ENCODE measurements at regions not wholly inside any gene's neighbourhood (a gene's known extent, or its start where the extent isn't known, plus 50 kb on each side); places are given as distances from the start of the nearest gene placed in this dataset.

GRCh38 chr18:72075040-72075439 lies 469.1 kb downstream of the CBLN2 start:
- no peak for DNase-seq

DNA sequence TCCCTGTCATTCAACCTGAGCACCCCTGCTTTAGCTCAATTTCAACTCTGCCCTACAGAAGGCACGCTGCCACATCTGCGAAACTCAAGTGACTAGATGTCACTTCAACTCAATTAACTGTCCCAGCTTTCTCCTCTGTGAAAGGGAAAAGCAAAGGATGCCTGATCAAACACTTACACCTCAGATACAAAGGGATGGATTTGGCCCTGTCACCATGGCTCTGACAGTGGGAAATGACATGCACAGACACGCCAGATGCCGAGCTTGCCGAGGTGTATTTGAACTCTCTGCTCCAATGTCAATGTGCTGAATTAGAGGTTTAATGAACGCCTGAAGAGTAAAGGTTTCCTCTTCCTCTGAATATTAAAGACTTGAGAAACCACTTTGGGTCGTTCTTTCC lies 481.1 kb downstream of the CBLN2 start:
- DNase-seq, result no peak

DNA sequence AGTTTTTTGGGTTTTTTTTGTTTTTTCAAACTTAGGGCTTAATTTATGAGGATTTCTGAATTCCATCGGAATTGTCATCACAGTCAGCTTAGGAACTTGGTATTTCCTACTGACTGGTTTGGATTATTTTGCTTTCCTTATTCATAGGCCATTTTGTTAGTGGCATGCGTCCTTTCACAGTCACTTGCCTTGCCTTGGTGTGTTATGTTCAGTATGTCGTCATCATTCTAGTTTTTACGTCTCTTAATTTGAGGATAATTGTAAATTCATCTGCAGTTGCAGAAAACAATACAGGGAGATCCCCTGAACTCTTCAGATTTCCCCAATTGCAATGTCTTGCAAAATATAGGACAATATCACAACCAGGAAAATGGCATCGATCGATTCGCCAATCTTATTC lies 485.3 kb downstream of the CBLN2 start:
- no peak for DNase-seq

DNA sequence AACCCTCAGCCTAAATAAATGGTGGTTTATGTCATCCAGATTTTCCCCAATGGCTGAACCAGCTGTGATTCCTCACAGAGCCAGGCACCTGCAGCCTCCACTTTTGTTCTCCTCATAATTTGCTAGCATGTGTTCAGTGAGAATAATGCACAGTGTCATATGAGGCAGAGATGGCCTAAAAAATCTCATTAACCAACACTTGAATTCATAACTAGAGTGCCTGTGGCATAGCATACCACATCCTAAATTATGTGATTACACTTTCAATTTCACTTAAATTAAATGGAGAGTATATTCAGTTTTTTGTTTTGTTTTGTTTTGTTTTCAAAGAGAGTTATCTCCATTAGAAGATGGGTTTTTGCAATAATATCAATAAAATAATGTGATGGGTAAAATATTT lies 488.0 kb downstream of the CBLN2 start:
- no peak for DNase-seq

DNA sequence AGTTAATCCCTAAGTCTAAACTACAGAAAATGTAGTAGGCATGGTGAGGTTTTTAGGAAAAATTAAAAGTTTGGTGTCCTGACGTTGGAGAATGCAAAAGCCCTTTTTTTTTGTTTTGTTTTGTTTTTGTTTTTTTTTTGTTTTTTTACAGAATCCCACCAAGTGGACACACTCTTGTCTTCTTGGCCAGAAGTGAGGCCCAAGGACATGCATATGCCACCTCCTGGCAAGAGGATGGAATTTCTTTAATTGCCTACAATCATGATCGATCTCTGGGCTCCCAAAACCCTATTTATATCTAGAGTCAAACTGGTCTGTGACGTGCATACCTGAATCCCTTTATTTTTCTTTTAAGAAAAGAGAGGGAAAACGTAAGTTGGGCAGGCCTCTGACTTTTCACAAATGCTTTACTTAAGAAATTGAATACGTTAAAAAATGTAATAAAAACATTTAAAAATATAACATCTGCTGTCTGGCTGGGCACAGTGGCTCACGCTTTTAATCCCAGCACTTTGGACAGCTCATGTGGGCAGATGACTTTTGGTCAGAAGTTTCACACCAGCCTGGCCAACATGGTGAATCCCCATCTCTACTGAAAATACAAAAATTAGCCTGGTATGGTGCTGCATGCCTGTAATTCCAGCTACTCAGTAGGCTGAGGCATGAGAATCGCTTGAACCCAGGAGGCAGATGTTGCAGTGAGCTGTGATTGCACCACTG lies 502.7 kb downstream of the CBLN2 start:
- no peak for DNase-seq

DNA sequence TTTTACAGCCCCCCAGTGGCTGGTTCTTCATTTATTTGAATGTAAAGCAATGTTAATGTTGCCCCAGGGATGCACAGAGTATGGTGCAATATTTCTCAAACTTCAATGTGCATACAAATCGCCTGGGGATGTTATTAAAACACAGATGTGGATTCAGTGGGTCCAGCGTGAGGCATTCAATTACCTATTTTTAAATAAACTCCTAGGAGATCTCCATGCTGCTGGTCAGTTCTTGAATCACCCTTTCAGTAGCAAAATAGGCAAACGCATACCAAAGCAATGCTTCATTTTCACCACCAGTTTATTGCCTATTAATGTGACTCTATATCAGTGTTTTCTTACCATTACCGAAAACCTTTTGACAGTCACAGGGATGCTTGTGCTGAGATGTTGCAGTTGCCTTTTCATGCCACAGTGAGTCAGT lies 530.7 kb downstream of the CBLN2 start:
- DNase-seq, result no peak

GRCh38 chr18:71998547-71999097 lies 545.5 kb downstream of the CBLN2 start:
- DNase-seq, result no peak

DNA sequence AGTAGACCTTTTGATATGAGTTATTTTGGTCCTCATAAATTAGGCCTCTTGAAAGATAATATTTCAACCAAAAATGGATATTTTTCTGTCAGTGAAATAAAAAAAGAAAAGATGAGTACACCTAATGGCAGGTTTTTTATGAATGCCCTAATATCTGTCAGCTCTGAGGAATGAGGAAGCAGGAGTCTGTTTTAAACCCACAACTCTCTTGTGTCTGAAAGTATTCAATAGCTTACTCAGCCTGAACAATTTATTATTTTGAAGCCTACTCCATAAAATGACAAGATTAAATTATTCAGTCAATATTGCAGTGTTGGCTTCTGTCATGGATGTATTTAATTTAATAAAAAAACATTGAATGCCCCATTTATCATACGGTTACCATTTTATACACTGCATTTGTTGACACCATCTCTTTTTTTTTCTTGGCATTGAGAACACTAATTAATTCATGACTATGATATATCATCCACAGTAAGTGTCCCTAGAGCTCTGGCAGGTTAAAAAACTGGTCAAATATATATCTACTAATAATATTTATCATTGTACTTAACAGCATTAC lies 548.2 kb downstream of the CBLN2 start:
- no peak for DNase-seq

DNA sequence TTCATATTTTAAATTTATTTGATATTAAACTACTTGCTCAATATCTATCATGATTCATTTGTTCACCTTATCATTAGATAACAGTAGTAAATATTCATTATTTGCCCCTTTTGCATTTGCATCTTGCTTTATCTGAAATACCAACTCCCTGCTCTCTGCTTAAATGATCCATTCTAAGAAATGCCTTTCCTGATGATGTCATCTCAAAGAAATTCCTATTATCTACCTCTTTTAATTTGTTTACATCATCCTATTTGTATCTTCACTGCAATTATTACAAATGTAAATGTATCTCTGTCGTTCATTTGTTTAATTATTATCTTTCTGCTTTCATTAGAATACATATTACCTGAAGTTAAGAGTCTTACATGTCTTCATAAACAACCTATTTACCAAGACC lies 549.9 kb downstream of the CBLN2 start:
- DNase-seq, result no peak

DNA sequence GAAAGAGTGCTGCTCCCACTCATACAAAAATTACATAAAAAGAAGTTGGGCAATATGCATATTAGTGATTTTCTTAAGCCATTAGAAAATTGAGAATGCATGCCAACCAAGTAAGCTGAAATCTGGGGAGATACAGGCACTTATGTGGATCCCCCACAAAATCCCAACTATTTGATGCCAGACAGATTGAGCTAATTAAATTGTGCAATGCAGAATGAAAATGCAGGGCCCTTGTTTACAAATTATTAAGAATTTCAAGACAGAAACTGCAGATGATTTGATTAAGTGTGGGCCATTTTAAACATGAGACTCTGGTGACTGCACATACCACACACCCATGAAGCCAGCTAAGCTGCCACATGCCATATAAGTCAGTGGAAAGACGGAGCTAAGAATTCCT lies 554.5 kb downstream of the CBLN2 start:
- DNase-seq, result no peak

GRCh38 chr18:71986351-71987050 lies 557.6 kb downstream of the CBLN2 start:
- DNase-seq, result no peak

DNA sequence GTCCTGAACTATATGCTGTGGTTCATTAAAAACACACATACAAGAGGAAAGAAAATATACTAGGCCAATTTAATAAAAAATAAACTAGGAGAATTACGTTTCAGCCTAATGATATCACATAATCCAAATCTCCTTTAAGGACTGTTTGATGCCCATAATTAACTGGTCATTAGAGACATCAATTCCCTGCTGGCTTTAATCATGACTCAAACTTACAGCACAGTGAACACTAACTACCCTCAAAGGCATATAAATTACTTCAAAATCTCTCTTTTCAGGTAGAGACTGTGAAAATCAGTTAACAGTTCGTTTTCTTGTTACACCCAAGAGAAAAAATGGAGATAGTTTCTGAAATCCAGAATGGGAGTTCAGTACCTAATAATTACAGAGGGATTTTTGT lies 567.4 kb downstream of the CBLN2 start:
- DNase-seq, result no peak

GRCh38 chr18:71966791-71967190 lies 577.4 kb downstream of the CBLN2 start:
- DNase-seq, result no peak

GRCh38 chr18:71958605-71959004 lies 585.5 kb downstream of the CBLN2 start:
- no peak for DNase-seq

- DNase-seq, result no peak
These were observed 593.1 kb downstream of the CBLN2 start for GRCh38 chr18:71951001-71951400.

- DNase-seq, result no peak
These were observed 601.7 kb downstream of the CBLN2 start for GRCh38 chr18:71942433-71942832.

DNA sequence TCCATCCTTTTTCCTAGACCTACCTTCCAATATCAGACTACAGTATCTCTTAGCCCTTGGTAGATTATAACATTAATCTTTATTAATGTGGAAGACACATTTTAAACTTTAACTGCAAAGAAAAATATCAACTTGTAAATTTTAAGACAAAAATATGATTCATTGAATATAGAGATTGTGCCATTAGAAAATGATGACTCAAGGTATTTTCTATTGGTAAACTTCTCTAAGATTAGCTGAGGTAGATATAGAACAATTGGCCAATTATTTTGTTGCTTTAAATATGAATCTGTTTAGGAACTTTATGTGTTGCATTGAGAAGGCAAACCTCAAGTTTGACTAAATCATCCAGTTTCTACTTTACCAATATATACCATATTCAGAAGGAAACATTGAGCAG lies 604.7 kb downstream of the CBLN2 start:
- DNase-seq, result no peak

- DNase-seq, result no peak
These were observed 607.4 kb downstream of the CBLN2 start for GRCh38 chr18:71936744-71937143.

DNA sequence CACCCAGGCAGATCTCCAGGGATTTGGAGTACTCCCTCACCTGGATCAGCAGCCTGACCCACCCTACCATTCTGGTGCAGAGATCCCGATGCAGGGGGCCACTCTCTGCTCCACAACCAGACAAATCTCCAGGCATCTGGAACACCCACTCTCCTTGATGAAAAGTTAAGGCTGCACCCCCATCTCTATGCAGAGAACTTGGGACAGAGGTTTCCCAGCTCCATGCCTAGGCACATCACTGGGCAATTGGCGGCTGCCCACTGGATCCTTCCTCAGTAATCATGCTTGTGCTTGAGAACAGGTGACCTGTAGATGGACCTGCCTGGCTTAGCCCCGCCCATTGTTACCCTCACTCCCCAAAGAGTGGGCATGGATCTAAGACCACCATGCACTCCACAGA lies 624.9 kb downstream of the CBLN2 start:
- no peak for DNase-seq

DNA sequence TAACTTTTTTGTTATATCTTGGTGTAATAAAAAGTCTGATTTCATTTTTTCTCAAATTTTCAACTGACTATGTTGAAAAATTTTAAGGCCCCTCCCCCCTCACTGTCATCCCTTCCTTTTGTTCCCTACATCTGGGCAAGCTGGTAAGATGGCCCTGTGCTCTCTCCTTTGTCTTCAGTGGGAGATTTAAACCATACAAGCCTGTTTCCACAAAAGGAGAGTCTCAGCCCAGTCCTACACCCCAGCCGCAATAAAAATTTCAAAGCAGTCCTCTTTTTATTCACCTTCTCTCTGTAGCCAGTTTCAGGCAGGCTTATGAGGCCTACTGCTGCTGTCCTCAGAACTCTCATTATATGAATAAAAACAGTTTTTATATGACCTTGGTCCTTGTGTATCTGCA lies 630.5 kb downstream of the CBLN2 start:
- DNase-seq, result no peak

DNA sequence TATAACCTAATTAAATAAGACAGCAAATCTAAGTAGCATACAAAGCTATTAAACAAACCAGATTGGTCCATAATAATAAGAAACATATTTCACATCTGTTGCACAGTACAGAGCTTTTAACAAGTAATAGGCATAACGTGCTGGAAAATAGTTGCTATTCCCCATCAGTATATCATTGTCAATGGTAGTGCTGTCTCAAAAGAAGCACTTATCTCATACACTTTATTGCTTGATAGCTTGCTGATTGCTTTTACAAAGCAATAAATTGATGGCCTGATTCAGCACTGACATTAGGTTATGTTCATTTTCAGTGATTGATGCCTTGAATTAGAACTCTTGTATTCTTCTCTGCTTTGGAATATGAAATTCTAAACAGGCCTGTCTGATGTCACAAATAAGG lies 641.7 kb downstream of the CBLN2 start:
- peak; percentile 72 for DNase-seq

DNA sequence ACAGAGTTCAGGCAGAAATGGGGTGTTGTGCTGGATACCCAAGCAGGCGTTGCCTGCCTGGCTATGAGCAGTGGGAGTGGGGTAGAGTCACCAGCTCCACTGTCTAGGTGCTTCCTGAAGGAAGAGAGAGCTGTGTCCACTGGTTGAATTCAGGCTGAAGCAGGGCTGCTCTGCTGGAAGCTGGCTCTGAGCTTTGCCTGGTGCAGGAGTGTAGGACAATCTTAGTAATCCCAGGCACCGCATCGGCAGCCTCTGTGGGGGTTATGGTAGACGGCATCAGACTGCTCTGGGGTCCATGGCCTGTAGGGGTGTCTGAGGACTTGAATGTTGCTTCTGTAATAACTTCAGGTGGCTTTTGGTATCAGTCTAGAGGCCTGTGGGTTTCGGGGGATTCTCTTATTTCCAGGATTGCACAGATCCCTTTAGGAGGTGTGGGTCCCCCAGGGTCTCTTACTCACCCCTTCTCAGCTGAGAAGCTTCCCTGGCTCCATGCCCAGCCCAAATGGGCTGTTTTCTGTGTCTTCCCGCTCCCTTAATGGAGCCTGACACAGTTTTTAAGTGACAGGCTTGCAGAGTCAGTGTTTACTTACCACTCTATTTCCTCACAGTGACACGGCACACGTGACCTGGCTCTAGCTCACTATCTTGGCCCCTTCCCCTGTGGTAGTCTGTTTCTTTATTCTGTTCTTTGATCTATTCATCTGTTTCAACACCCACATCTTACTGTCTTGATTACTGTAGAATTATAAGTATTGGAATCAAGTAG lies 644.3 kb downstream of the CBLN2 start:
- DNase-seq, result no peak

- no peak for DNase-seq
These were observed 645.0 kb downstream of the CBLN2 start for GRCh38 chr18:71899183-71899582.

All from skin of body (tissue), 1 donor.